NCI-H2081 treated with DMSO at 0.1 percent for 48 hours (cell line): ENCODE measurements at regions not wholly inside any gene's neighbourhood (a gene's known extent, or its start where the extent isn't known, plus 50 kb on each side); places are given as distances from the start of the nearest gene placed in this dataset.

Experiments used
- DNase-seq: peaks from one replicate; lab custom pipeline; 2025; lab: John Stamatoyannopoulos, UW

DNA sequence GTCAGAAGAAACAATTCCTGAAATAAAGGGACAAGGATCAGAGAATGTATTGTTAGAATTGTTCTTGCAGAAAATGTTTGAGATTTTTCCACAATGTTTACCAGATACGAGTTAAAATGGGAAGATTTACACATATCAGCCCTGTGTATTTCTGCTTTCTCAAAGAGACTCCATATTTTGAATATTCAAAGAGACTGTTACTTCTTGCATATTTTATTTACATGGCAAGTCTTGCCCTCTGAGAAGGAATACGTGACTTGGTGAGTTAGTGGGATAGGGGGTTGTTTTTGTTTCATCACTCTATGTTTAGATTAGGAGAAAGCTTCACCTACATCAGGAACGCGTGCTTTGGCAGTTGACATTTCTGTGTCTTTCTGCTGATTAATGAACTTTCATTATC is 56.1 kb upstream of the ZDHHC17 start:
- DNase-seq = no peak

GRCh38 chr12:76708296-76708695 is 55.6 kb upstream of the ZDHHC17 start:
- no peak for DNase-seq

- DNase-seq = no peak
Observed at GRCh38 chr12:76711241-76711640, 52.7 kb upstream of the ZDHHC17 start.

- no peak for DNase-seq
Observed at GRCh38 chr12:76713130-76713529, 50.8 kb upstream of the ZDHHC17 start.

DNA sequence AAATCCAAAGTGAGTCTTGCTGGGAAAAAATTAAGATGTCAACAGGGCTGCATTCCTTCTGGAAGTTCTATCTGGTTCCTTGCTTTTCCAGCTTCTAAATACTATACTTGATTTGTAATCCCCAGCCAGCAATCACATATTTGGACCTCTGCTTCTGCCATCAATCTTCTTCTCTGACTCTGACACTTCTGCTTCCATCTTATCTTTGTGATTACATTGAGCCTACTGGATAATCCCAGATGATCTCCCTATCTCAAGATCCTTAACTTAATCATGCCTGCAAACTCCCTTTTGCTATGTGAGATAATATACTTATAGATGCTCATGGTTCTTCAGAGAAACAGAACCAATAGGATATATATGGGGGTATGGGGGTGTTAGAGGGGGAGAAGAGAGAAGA is 49.9 kb upstream of the ZDHHC17 start:
- DNase-seq = no peak
